ENCODE measurements at regions not wholly inside any gene's neighbourhood (a gene's known extent, or its start where the extent isn't known, plus 50 kb on each side); places are given as distances from the start of the nearest gene placed in this dataset.
"Not testable (repeated sequence)": the region's sequence is repeated elsewhere in the genome, so short reads cannot be mapped to it uniquely, and the experiment has no call there.

- no peak for DNase-seq
Observed at GRCh38 chr9:31445357-31445756, 939.1 kb upstream of the ACO1 start.

DNA sequence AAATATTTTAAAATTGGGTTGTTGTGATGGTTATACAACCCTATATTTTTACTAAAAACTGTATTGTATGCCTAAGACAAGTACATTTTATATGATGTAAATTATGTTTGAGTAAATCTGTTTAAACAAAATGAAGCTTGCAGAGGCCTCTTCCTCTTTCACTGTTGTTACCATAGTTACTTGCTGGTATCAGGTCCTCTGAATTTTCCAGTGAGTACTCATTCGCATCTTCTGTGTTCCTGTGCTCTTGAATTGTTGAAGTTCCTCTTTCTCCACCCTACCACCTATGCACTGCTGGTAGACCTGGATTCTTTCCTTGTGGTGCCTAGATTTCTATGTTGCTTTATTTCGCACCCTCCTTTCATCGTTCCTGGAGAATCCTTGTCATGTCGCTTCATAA is 938.5 kb upstream of the ACO1 start:
- DNase-seq: peak in 1 of 2 experiments; percentile 14

DNA sequence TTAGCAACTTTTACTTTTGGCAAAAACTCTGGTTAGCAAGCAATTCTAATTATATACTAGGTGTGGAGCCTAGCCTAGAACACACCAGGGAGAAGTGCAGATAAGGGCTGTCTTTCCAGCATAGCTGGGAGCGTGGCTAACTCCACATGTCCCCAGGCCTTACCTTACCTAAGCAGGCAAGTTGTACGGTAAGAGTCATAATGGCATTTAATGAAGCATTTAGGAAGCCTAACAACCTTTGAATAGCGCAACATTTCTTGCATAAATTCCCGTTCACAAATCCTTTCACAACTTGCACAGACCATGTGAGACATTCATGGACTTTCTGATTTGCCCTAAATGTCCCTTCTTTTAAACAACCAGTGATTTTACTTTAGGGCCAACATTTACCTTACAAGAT is 917.4 kb upstream of the ACO1 start:
- DNase-seq: no peak

GRCh38 chr9:31470051-31470450 is 914.4 kb upstream of the ACO1 start:
- no peak for DNase-seq

DNA sequence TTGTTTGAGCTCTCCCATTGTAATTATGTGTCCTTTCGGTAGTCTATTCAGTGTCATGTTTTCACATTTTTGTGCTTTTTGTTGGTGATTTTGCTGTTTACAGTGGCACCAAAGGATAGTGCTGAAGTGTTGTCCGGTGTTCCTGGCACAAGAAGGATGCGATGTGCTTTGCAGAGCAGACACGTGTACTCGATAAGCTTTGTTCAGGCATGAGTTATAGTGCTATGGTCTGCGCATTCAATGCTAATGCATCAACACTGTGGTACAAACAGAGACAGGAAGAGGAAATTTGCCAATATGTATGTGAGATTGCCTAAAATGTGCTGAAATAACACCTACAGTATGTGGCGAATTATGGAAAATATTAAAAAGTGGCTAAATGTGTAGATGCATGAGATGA is 913.4 kb upstream of the ACO1 start:
- no peak for DNase-seq

GRCh38 chr9:31486630-31487029 is 897.8 kb upstream of the ACO1 start:
- DNase-seq: no peak

DNA sequence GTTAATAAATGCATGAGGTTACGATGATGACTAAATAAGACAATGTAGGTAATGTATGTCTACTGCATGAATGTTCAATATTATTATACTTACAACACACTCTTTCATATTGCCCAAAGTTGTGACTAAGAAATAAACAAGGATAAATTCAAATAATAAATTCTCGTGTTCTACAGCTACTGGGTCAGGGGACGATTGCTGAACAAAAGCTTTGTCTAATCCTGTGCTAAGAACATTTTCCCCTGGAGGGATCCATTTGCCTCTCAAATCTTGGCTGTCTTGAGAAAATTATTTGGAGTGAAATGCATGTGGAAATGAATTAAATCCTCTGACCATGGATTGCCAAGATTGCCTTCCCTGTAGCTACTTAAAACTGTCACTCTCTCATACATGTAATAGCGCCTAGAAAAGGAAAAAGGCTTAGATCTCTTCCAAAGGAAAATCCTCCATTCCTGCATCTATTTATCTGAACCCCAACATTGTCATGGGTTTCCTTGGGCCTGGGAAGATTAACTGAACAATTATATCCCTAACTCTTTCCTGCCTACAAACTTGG is 893.8 kb upstream of the ACO1 start:
- no peak for DNase-seq

- no peak for DNase-seq
Observed at GRCh38 chr9:31492229-31492628, 892.2 kb upstream of the ACO1 start.

GRCh38 chr9:31500422-31500821 is 884.0 kb upstream of the ACO1 start:
- DNase-seq: no peak

DNA sequence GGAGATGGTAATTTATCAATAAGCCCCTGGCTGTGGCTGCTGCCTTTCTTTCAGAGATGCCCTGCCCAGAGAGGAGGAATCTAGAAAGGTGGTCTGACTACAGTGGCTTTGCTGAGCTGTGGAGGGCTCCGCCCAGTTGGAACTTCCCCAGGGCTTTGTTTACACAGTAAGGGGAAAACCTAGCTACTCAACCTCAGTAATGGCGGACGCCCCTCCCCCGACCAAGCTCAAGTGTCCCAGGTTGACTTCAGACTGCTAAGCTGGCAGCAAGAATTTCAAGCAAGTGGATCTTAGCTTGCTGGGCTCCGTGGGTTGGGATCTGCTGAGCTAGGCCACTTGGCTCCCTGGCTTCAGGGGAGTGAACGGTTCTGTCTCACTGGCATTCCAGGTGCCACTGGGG is 865.4 kb upstream of the ACO1 start:
- no peak for DNase-seq

GRCh38 chr9:31519424-31519823 is 865.0 kb upstream of the ACO1 start:
- no peak for DNase-seq

DNA sequence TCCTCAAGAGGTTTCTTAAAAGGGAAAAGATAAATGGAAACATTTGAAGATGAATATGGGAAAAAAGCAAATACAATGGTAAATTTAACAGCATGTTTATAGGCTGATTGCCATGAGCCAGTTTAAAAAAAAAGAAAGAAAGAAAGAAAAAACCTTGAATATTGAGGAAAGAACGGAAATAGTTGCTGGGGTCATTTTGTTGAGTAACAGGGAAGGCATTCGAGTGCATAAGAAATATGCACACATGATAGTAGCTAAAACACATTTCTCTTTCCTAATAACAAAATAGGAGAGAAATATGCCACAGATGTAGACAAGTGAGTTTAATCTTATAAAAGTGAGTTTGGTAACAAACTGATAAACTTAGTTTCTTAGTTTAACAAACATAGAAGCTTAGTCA is 864.6 kb upstream of the ACO1 start:
- DNase-seq: no peak

DNA sequence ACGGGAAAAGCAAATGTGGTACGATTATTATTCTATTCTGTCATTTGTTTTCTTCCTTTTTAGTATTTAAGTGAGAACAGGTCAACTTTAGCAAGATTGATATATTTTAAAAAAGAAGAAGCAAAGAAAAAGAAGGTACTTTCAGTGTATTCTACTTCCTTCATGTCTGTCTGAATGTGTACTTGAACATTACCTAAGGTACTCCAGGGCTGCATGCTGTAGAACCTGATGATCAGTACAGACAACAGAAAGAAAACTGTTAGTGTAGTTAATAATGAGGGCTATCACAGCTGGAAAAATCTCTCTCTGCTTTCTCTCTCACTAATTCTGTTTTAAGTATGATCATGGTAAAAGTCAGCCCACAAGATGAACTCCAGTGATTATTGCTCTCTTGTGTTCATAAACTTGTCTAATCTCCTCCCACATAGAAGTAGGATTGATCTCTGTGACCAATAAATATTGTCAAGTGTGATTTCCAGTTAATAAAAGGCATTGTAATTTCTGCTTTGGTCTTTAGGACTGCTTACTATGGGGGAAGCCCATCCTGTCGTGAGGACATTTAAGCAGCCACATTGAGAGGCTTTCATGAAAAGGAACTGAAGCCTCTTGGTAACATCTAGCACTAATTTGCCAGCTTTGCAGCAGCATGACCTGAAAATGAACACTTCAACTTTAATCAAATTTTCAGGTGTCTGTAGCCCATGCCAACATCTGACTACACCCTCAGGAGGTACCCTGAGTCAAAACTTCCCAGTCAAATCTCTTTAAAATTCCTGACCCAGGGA is 864.0 kb upstream of the ACO1 start:
- DNase-seq: no peak

GRCh38 chr9:31535651-31536050 is 848.8 kb upstream of the ACO1 start:
- DNase-seq: no peak

DNA sequence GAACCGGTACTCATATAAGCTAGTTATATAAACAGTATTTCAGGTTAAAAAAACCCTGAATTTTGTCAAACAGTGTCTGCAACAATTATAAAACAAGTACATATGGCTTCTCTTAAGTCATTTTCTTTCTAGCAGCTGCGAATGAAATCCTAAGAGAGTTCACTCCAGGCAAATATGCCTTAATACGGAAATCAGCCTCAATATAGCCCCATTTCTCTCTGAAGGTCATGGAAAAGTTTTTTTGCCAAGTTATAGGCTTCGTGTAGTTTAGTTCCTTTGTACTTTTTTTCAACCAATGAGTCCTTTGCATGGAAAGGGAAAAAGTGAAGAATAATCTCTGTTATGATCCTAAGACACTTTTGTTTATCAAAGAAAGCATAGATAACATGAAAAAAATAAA is 848.0 kb upstream of the ACO1 start:
- no peak for DNase-seq

- DNase-seq: peak in 1 of 2 experiments; percentile 45
Observed at GRCh38 chr9:31541721-31542281, 842.6 kb upstream of the ACO1 start.

DNA sequence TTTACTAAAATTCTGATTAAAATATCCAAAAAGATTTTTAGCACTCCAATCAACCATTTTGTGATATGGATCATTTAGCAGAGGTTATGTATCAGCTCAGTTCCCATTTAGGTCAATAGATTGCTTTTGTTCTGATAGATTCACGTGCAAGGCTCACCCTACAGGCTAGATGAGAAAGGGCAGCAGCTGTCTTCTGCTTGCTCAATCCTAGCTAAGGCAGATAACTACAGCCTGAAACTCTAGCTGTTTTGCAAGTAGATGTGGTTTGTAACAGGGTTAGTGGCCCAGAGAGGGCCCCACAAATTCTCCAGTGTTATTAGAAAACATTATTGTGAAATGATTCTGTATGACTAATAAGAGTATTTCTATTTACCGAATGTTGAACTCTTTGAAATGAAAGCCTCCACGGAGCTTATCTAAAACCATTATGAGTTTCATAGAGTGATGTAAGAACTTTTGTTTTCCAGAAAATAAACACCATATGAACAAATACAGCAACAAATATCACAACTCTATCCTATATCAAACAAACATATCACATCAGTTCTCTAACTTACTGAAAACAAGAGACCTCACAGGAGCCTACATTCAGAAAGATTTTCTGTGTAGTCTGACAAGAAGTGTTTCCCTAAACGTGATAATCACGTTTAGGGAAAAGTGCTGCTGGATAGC is 841.9 kb upstream of the ACO1 start:
- DNase-seq: peak; percentile 70 to 90

GRCh38 chr9:31554941-31555340 is 829.5 kb upstream of the ACO1 start:
- DNase-seq: no peak

- DNase-seq: no peak
Observed at GRCh38 chr9:31556667-31557463, 827.6 kb upstream of the ACO1 start.

DNA sequence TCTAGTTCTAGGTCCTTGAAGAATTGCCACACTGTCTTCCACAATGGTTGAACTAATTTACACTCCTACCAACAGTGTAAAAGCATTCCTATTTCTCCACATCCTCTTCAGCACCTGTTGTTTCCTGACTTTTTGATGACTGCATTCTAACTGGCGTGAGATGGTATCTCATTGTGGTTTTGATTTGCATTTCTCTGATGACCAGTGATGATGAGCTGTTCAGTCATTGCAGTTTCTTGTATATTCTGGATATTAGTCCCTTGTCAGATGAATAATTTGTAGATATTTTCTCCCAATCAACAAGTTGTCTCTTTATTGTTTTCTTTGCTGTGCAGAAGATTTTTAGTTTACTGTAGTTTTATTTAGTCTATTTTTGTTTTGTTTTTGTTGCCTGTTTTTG is 812.3 kb upstream of the ACO1 start:
- not testable (repeated sequence) for DNase-seq

GRCh38 chr9:31573561-31573960 is 810.9 kb upstream of the ACO1 start:
- no peak for DNase-seq

DNA sequence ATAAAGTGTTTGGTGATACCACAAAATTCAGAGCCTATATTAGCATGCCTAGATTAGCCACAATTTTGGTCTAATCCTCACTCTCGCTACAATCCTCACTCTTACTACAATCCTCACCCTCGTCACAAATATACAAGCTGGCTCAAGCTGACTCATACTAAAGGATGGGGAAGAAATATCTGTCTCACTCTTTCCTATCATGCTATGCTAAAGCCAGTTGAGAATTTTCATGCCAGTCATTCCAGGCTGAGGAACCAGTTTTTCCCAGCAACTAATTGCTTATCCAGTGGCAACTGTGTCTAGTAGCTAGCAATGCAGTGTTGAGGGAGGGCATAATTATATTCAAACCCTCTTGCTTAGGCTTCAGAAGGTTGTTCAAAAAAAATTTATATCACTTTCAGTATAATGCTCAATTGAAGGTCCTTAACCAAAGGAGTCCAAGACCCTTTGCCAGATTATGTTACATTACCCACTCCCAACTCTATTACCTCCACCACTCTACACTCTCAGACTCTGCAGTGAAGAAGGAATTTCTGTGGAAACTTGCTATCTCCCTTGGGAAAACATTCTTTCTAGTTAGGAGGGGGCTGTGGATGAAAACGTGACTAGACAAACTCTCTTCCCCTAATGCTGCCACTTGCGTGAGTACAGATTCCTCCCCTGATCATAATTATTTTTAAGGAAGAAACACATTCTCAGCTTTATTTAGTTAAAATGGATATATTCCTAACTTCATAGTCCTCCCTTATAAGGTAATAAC is 810.3 kb upstream of the ACO1 start:
- no peak for DNase-seq

Data from NCI-H2081 (cell line).